ENCODE measurements at regions not wholly inside any gene's neighbourhood (a gene's known extent, or its start where the extent isn't known, plus 50 kb on each side); places are given as distances from the start of the nearest gene placed in this dataset.

GRCh38 chr5:10921160-10921559 is 160.1 kb upstream of the DAP start:
- WGBS, 2 donors = 84 to 88% methylated on average over 3 of the region's 3 CpGs
- Histone ChIP-seq H3K9me3 (no peaks in the 10 kb centered on the region), H3K27me3 (no peaks in the 10 kb centered on the region), H3K27ac (no peak overlapping the region), H3K4me1 (no peaks in the 10 kb centered on the region), H3K36me3 (no peaks in the 10 kb centered on the region), H3K4me3 (replicated peaks in 1 of 3) (no peak overlapping the region)
- TF ChIP-seq CTCF (IDR thresholded peaks at IDR 0.05) (no peak), POLR2A (IDR thresholded peaks at IDR 0.05) (no peak)
- intact Hi-C loops (cut with DNase I) = no loop called here
- DNase-seq = no peak

- intact Hi-C loops (cut with DNase I) = no loop called here
- no peak for DNase-seq
- no peak for TF ChIP-seq CTCF (IDR thresholded peaks at IDR 0.05)
- TF ChIP-seq POLR2A (IDR thresholded peaks at IDR 0.05) = no peak
- WGBS, 2 donors = 93 to 95% methylated on average over 2 of the region's 2 CpGs
- Histone ChIP-seq H3K27me3 (no peaks in the 10 kb centered on the region), H3K9me3 (no peaks in the 10 kb centered on the region), H3K4me1 (no peaks in the 10 kb centered on the region), H3K4me3 (replicated peaks in 1 of 3) (no peak overlapping the region), H3K36me3 (no peaks in the 10 kb centered on the region), H3K27ac (no peak overlapping the region)
These were observed 159.4 kb upstream of the DAP start for GRCh38 chr5:10920400-10920799.

GRCh38 chr5:10914741-10915480 is 153.9 kb upstream of the DAP start:
- H3K4me3 ChIP-seq (replicated peaks in 1 of 3) = no peak overlapping the region
- H3K9me3 ChIP-seq = no peaks in the 10 kb centered on the region
- H3K27me3 ChIP-seq = no peaks in the 10 kb centered on the region
- no peaks in the 10 kb centered on the region for H3K36me3 ChIP-seq
- H3K27ac ChIP-seq = no peak overlapping the region
- no peak for DNase-seq
- TF ChIP-seq POLR2A (IDR thresholded peaks at IDR 0.05) (no peak), CTCF (IDR thresholded peaks at IDR 0.05) (no peak)
- 77 to 84% methylated on average over 9 of the region's 9 CpGs for WGBS, 2 donors
- no peaks in the 10 kb centered on the region for H3K4me1 ChIP-seq
- intact Hi-C loops (cut with DNase I) = no loop called here

GRCh38 chr5:10913841-10914240 is 152.8 kb upstream of the DAP start:
- TF ChIP-seq CTCF (IDR thresholded peaks at IDR 0.05) (no peak), POLR2A (IDR thresholded peaks at IDR 0.05) (no peak)
- H3K27me3 ChIP-seq = no peaks in the 10 kb centered on the region
- no peaks in the 10 kb centered on the region for H3K9me3 ChIP-seq
- H3K4me1 ChIP-seq = no peaks in the 10 kb centered on the region
- WGBS, 2 donors = 49 to 54% methylated on average over 5 of the region's 5 CpGs
- H3K27ac ChIP-seq = no peak overlapping the region
- intact Hi-C loops (cut with DNase I) = no loop called here
- DNase-seq = no peak
- H3K36me3 ChIP-seq = no peaks in the 10 kb centered on the region
- no peak overlapping the region for H3K4me3 ChIP-seq (replicated peaks in 1 of 3)

- 52 to 53% methylated on average over 2 of the region's 2 CpGs for WGBS, 2 donors
- Histone ChIP-seq H3K9me3 (no peaks in the 10 kb centered on the region), H3K4me1 (no peaks in the 10 kb centered on the region), H3K27me3 (no peaks in the 10 kb centered on the region), H3K4me3 (replicated peaks in 1 of 3) (no peak overlapping the region), H3K36me3 (no peaks in the 10 kb centered on the region), H3K27ac (no peak overlapping the region)
- no peak for TF ChIP-seq POLR2A (IDR thresholded peaks at IDR 0.05)
- TF ChIP-seq CTCF (IDR thresholded peaks at IDR 0.05) = no peak
- intact Hi-C loops (cut with DNase I) = no loop called here
- DNase-seq = no peak
These were observed 152.3 kb upstream of the DAP start for GRCh38 chr5:10913181-10913810.

All from thyroid gland (tissue), 4 donors.